K562 (cell line): ENCODE measurements at regions not wholly inside any gene's neighbourhood (a gene's known extent, or its start where the extent isn't known, plus 50 kb on each side); places are given as distances from the start of the nearest gene placed in this dataset.

Experiments used
- ATAC-seq: fragments of 200-7000 bp; cut with Tn5 transposase; 3 replicates; pipeline ENCODE4 v1.9.1; 2020; ENCODE audit warnings: moderate library complexity
- BruUV-seq: library from RNA; stranded (reverse); fragments of 400-500 nt; replicated peaks from 2 replicates; lab custom pipeline; 2021; lab: Mats Ljungman, UMichigan
- CTCF ChIA-PET: fragments of 300-600 bp; formaldehyde crosslinking; extraction: SDS; loops from one replicate; lab custom pipeline; 2021; ENCODE audit warnings: low intra/inter-chr PET ratio; lab: Yijun Ruan, JAX
- POLR2A ChIA-PET: fragments of 300-600, 350-650 bp; sonication (Branson Sonifier 250); formaldehyde crosslinking; extraction: SDS; loops from one replicate; lab custom pipeline; 2021; ENCODE audit warnings: antibody characterized with exemption, inconsistent platforms; lab: Yijun Ruan, JAX
- DNase-seq, 4 experiments: peaks; one replicate each; pipeline versions ENCODE4 v3.0.0 to v3.0.0-alpha.2; 2011 to 2018; ENCODE audit warnings: low spot score in 3 of 4, mixed read lengths in 3 of 4; ENCODE audit errors: extremely low read depth in 1 of 4
- FAIRE-seq: peaks from 2 replicates; lab custom pipeline; 2011; peaks lifted over from hg19 to GRCh38; lab: Jason Lieb, UNC
- H2AFZ ChIP-seq: 2 replicates; pipeline ENCODE4 v1.6.0; 2011; ENCODE audit warnings: low read depth, low read length, control low read depth, inconsistent platforms
- H3K27ac ChIP-seq: fragments of 200-600 bp; 3 replicates; pipeline ENCODE4 v1.8.0; 2011; ENCODE audit warnings: low read depth, mild to moderate bottlenecking, control low read depth, inconsistent platforms, low read length, moderate library complexity, mixed read lengths; ENCODE audit errors: extremely low read depth
- H3K27me3 ChIP-seq, 2 experiments: fragments of 300-600 bp in 1 of 2; 2 replicates in 1 of 2; 3 replicates in 1 of 2; pipeline versions ENCODE4 v1.6.0 to v1.8.0; 2011; ENCODE audit warnings: inconsistent platforms in 2 of 2, low read length in 2 of 2, mild to moderate bottlenecking in 1 of 2, mixed read lengths in 1 of 2, moderate library complexity in 1 of 2; ENCODE audit not compliant: control insufficient read depth in 2 of 2, insufficient read depth in 2 of 2
- H3K36me3 ChIP-seq: fragments of 300-600 bp; 3 replicates; pipeline ENCODE4 v1.8.0; 2011; ENCODE audit warnings: mild to moderate bottlenecking, low read length, inconsistent platforms; ENCODE audit not compliant: control insufficient read depth, insufficient read depth
- H3K4me1 ChIP-seq, 2 experiments: fragments of 200-600 bp in 1 of 2; replicated peaks in 1 of 2; 2 replicates in 1 of 2; 3 replicates in 1 of 2; pipeline versions ENCODE4 v1.5.1 to v1.8.0; 2011; ENCODE audit warnings: inconsistent platforms in 2 of 2, low read length in 2 of 2, mild to moderate bottlenecking in 1 of 2, mixed read lengths in 1 of 2, moderate library complexity in 1 of 2; ENCODE audit not compliant: control insufficient read depth in 2 of 2, insufficient read depth in 2 of 2
- H3K4me2 ChIP-seq: 2 replicates; pipeline ENCODE4 v1.6.1; 2011; ENCODE audit warnings: low read length, control low read depth, inconsistent platforms, mixed read lengths; ENCODE audit not compliant: insufficient read depth
- H3K4me3 ChIP-seq: fragments of 200-600 bp; sonication (generic), shearing (Covaris generic); 2 replicates; pipeline ENCODE4 v1.5.1; 2016; ENCODE audit warnings: control low read depth, inconsistent platforms
- H3K79me2 ChIP-seq: fragments of 200-600 bp; 3 replicates; pipeline ENCODE4 v1.8.0; 2011; ENCODE audit warnings: low read length, inconsistent platforms; ENCODE audit not compliant: control insufficient read depth, insufficient read depth
- H3K9ac ChIP-seq, 2 experiments: 2 replicates each; pipeline versions ENCODE4 v1.6.0 to v1.6.1; 2011; ENCODE audit warnings: low read depth in 2 of 2, low read length in 2 of 2, control low read depth in 1 of 2, inconsistent platforms in 1 of 2, mild to moderate bottlenecking in 1 of 2, mixed read lengths in 1 of 2; ENCODE audit not compliant: insufficient read depth in 1 of 2
- H3K9me1 ChIP-seq: one replicate; pipeline ENCODE4 v1.6.0; 2011; ENCODE audit warnings: inconsistent platforms, mild to moderate bottlenecking, low read length, moderate library complexity; ENCODE audit not compliant: control insufficient read depth, insufficient read depth
- H3K9me3 ChIP-seq: replicated peaks from 2 replicates; pipeline ENCODE4 v1.5.1; 2011; ENCODE audit warnings: low read depth, low read length, inconsistent platforms; ENCODE audit not compliant: control insufficient read depth, insufficient read depth
- H4K20me1 ChIP-seq: replicated peaks from 2 replicates; pipeline ENCODE4 v1.6.1; 2011; ENCODE audit warnings: low read length, inconsistent platforms, mixed read lengths; ENCODE audit not compliant: control insufficient read depth, insufficient read depth
- AFF4 ChIP-seq: sonication (generic); formaldehyde crosslinking; IDR thresholded peaks from 2 replicates; pipeline ENCODE4 v1.8.0; 2023; ENCODE audit warnings: mild to moderate bottlenecking, missing genetic modification reagents
- BMI1 ChIP-seq: fragments of 150-350 bp; IDR thresholded peaks from 2 replicates; pipeline ENCODE4 v1.6.1; 2014; ENCODE audit warnings: low read length
- BRF2 ChIP-seq: IDR thresholded peaks from 3 replicates; pipeline ENCODE4 v1.6.1; 2011; ENCODE audit warnings: borderline replicate concordance, mild to moderate bottlenecking; ENCODE audit not compliant: insufficient read length, insufficient read depth
- GTF2A2 ChIP-seq: IDR thresholded peaks from 2 replicates; pipeline ENCODE4 v1.6.1; 2016; ENCODE audit warnings: mild to moderate bottlenecking, missing genetic modification characterization, missing compliant biosample characterization
- GTF2B ChIP-seq: IDR thresholded peaks from 2 replicates; pipeline ENCODE4 v1.6.1; 2011; ENCODE audit not compliant: insufficient read length; ENCODE audit errors: extremely low read depth
- MYC ChIP-seq, 2 experiments: fragments of 250-450 bp in 1 of 2; sonication (Bioruptor Pico) in 1 of 2; IDR thresholded peaks; 2 replicates each; pipeline versions ENCODE4 v1.5.1 to v1.6.1; 2012 to 2021; ENCODE audit warnings: low read depth in 2 of 2, borderline replicate concordance in 1 of 2, improper control_type of control experiment in 1 of 2, low read length in 1 of 2, mild to moderate bottlenecking in 1 of 2, moderate library complexity in 1 of 2
- POLR3G ChIP-seq: IDR thresholded peaks from 2 replicates; pipeline ENCODE4 v1.6.1; 2011; ENCODE audit not compliant: insufficient read length, insufficient replicate concordance; ENCODE audit errors: extremely low read depth
- TFAM ChIP-seq: fragments of 250-450 bp; sonication (Bioruptor Pico); conservative IDR thresholded peaks from 2 replicates; pipeline ENCODE4 v1.5.0; 2021; ENCODE audit warnings: mild to moderate bottlenecking, moderate library complexity
- WGBS: fragments of 100-300 bp; shearing (Covaris generic); methylation state at CpG from one replicate; pipeline ENCODE4 v1.1.6; 2016; ENCODE audit warnings: low coverage, mixed read lengths; ENCODE audit not compliant: insufficient coverage; ENCODE audit errors: missing lambda C conversion rate; 5-methylcytosine and 5-hydroxymethylcytosine counted together
- in situ Hi-C: fragments of 300-500 bp; cut with MboI; formaldehyde crosslinking; loops from 4 replicates; pipeline ENCODE4 v1.15.0; 2018; ENCODE audit warnings: inconsistent platforms, mixed read lengths
- intact Hi-C: fragments of 100-400 bp; cut with micrococcal nuclease; formaldehyde crosslinking; loops from 2 replicates; pipeline ENCODE4 v1.14.2; 2022

GRCh38 chr15:47492195-47492594 lies 225.1 kb upstream of the SEMA6D start:
- Histone ChIP-seq H3K27ac (no peak overlapping the region), H3K9ac (no peak overlapping the region), H3K4me2 (no peak overlapping the region), H3K9me3 (no peaks in the 10 kb centered on the region), H3K9me1 (no peaks in the 10 kb centered on the region), H3K4me3 (no peak overlapping the region), H3K79me2 (no peaks in the 10 kb centered on the region), H3K36me3 (no peaks in the 10 kb centered on the region), H2AFZ (no peak overlapping the region), H3K27me3 (no peaks in the 10 kb centered on the region), H3K4me1 (no peaks in the 10 kb centered on the region), H4K20me1 (no peaks in the 10 kb centered on the region)
- intact Hi-C loops, result no loop called here
- no TSS peak for BruUV-seq
- CTCF ChIA-PET, result no interaction called here
- no peak for FAIRE-seq
- no peak for TF ChIP-seq BMI1
- in situ Hi-C loops, result no loop called here
- ATAC-seq, result no peak
- POLR2A ChIA-PET, result no interaction called here
- DNase-seq, result no peak

- H3K9me3 ChIP-seq, result no peaks in the 10 kb centered on the region
- H3K27ac ChIP-seq, result no peak overlapping the region
- BruUV-seq, result no TSS peak
- CTCF ChIA-PET, result no interaction called here
- no peaks in the 10 kb centered on the region for H3K9me1 ChIP-seq
- no peaks in the 10 kb centered on the region for H3K36me3 ChIP-seq
- no peaks in the 10 kb centered on the region for H3K27me3 ChIP-seq
- DNase-seq (no peak), ATAC-seq (no peak), FAIRE-seq (no peak)
- in situ Hi-C loops (no loop called here), intact Hi-C loops (no loop called here)
- 1% methylated on average over 4 of the region's 4 CpGs for WGBS
- H3K4me1 ChIP-seq, result no peaks in the 10 kb centered on the region
- POLR2A ChIA-PET, result no interaction called here
- H3K79me2 ChIP-seq, result no peaks in the 10 kb centered on the region
- H3K4me3 ChIP-seq, result no peak overlapping the region
- no peak overlapping the region for H3K9ac ChIP-seq
- H4K20me1 ChIP-seq, result no peaks in the 10 kb centered on the region
- H3K4me2 ChIP-seq, result no peak overlapping the region
- H2AFZ ChIP-seq, result no peak overlapping the region
- TF ChIP-seq POLR3G (no peak), MYC (IDR thresholded peaks at IDR 0.05; ENCODE audit: low read depth, low read length) (no peak), MYC (CRISPR knock-in tag; IDR thresholded peaks at IDR 0.05; ENCODE audit: borderline replicate concordance, low read depth) (no peak), GTF2B (no peak), AFF4 (CRISPR knock-in tag) (no peak), GTF2A2 (tag) (no peak), TFAM (CRISPR knock-in tag) (no peak), BRF2 (no peak)
These were observed 223.7 kb upstream of the SEMA6D start for GRCh38 chr15:47493357-47494247.
